ENCODE measurements at regions not wholly inside any gene's neighbourhood (a gene's known extent, or its start where the extent isn't known, plus 50 kb on each side); places are given as distances from the start of the nearest gene placed in this dataset.

DNA sequence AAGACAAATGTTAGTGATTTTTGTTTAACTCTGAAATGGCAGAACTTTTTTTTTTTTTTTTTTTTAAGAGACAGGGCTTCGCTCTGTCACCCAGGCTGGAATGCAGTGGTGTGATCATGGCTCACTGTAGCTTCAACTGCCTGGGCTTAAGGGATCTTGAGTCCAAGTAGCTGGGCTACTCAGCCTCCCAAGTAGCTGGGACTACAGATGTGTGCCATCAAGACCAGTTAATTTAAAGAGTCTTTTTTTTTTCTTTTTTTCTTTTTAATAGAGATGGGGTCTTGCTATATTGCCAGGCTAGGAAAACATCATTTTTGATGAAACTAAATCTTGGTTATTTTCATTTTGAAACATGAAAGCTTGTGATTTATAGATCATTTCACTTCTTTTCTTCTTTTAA is 91.6 kb upstream of the PTCH1 start:
- Mint-ChIP-seq H3K27ac (no peak overlapping the region), H3K27me3 (peaks cover 2% of the 10 kb centered on the region), H3K4me3 (no peak overlapping the region), H3K9me3 (no peaks in the 10 kb centered on the region), H3K36me3 (ENCODE audit: low read depth) (no peaks in the 10 kb centered on the region), H3K4me1 (ENCODE audit: low read depth) (no peaks in the 10 kb centered on the region)
- POLR2A ChIA-PET: no interaction called here
- DNase-seq (no peak), ATAC-seq (no peak)
- intact Hi-C loops (cut with micrococcal nuclease): no loop called here
- CTCF ChIA-PET: no interaction called here
- TF ChIP-seq, protein P1, sequence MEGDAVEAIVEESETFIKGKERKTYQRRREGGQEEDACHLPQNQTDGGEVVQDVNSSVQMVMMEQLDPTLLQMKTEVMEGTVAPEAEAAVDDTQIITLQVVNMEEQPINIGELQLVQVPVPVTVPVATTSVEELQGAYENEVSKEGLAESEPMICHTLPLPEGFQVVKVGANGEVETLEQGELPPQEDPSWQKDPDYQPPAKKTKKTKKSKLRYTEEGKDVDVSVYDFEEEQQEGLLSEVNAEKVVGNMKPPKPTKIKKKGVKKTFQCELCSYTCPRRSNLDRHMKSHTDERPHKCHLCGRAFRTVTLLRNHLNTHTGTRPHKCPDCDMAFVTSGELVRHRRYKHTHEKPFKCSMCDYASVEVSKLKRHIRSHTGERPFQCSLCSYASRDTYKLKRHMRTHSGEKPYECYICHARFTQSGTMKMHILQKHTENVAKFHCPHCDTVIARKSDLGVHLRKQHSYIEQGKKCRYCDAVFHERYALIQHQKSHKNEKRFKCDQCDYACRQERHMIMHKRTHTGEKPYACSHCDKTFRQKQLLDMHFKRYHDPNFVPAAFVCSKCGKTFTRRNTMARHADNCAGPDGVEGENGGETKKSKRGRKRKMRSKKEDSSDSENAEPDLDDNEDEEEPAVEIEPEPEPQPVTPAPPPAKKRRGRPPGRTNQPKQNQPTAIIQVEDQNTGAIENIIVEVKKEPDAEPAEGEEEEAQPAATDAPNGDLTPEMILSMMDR (IDR thresholded peaks at IDR 0.05): no peak

DNA sequence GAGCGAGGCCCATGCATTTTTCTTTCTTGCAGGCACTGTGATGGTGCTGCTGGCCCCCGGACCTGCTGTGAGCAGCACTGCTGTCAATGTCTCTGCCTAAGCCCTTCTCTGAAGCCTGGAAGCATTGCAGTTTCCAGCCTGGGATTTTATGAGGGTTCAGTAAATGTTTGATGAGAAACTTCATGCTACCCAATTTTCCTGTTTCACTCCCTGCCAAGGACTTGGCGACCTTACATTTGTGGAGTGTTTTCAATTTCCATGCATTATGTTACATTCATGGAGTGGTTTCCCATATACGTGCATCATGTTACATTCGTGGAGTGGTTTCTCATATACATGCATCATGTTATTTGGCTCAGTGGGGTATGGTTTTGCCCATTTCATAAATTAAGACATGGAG is 90.7 kb upstream of the PTCH1 start:
- Mint-ChIP-seq H3K4me1 (ENCODE audit: low read depth) (no peaks in the 10 kb centered on the region), H3K36me3 (ENCODE audit: low read depth) (no peaks in the 10 kb centered on the region), H3K4me3 (no peak overlapping the region), H3K27ac (no peak overlapping the region), H3K27me3 (no peaks in the 10 kb centered on the region), H3K9me3 (no peaks in the 10 kb centered on the region)
- ATAC-seq (no peak), DNase-seq (no peak)
- ChIA-PET POLR2A (no interaction called here), CTCF (no interaction called here)
- intact Hi-C loops (cut with micrococcal nuclease): no loop called here
- TF ChIP-seq, protein P1 (IDR thresholded peaks at IDR 0.05): no peak

DNA sequence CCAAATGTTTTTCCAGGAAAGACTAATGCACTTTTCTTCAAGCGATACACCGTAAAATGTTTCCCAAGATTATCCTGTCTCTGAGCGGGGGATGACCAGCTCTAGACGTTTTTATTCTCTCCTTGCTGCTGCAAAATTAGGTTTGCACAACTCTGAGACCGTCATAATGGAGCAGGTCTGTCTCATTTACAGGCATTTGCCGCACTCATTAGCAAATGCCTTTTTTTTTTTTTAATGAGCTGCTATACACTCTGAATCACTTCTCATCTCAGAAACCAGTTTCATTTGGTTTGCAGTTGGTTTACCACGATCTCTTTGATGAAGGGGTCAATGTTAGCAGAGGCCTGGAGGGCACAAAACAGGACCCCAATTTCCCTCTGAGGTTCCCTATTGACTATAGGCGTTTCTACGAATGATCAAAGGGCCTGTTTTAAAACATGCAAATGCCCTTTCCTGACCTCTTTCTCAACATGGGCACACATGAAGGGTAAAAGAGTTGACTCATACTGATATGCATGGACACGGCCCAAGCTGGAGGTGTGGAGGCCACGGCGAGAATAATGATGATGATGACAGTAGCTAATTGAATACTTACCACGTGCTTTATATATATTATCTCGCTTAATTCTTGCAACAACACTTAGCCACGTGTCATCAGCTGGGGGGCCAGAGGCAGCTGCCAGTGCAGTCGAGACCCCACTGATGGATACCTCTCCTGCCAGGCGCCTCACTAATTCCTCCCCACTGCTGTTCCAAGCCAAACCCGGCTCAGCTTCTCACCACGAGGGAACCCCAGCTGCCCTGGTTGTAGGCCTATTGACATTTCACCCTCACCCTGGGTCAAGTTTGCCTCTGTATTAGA is 89.9 kb upstream of the PTCH1 start:
- CTCF ChIA-PET: no interaction called here
- POLR2A ChIA-PET: no interaction called here
- TF ChIP-seq, protein P1 (IDR thresholded peaks at IDR 0.05): no peak
- no peak for ATAC-seq
- Mint-ChIP-seq H3K27ac (no peak overlapping the region), H3K4me3 (no peak overlapping the region), H3K27me3 (no peaks in the 10 kb centered on the region), H3K4me1 (ENCODE audit: low read depth) (no peaks in the 10 kb centered on the region), H3K36me3 (ENCODE audit: low read depth) (no peaks in the 10 kb centered on the region), H3K9me3 (no peaks in the 10 kb centered on the region)
- intact Hi-C loops (cut with micrococcal nuclease): no loop called here
- DNase-seq: no peak

DNA sequence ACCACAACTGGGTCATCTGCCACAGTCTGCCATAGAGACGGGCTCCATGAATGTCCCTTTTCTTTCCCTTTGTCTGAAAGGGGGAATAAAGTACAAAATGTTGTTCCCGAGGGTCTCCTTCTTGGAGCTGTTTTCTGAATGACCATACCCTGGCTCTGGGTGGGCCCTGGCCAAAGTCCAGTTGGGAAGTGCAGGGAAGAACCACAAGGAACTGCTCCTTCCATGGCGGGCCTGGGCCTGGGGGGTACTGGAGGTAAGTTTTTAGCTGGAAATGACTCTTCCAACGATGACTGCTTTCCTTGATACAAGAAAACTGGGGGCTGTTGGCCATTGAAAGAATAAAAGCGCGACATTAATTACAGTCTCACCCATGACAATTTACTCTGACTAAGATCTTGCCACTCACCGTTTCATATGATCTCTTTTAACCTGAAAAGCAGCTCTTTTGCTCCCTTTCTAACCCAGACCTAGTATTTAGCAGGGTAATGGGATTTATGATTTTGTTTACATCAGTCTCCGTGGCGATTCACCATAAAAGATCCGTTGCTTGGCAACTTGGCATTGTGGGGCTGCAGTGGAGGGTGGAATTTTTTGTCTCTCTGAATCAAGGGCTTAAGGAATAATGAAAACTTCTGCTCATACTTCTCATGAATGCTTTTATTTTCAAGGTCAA is 89.2 kb upstream of the PTCH1 start:
- TF ChIP-seq, protein P1 (IDR thresholded peaks at IDR 0.05): no peak
- ChIA-PET POLR2A (no interaction called here), CTCF (no interaction called here)
- DNase-seq (no peak), ATAC-seq (no peak)
- intact Hi-C loops (cut with micrococcal nuclease): no loop called here
- Mint-ChIP-seq H3K9me3 (no peaks in the 10 kb centered on the region), H3K4me3 (no peak overlapping the region), H3K36me3 (ENCODE audit: low read depth) (no peaks in the 10 kb centered on the region), H3K27me3 (no peaks in the 10 kb centered on the region), H3K27ac (no peak overlapping the region), H3K4me1 (ENCODE audit: low read depth) (no peaks in the 10 kb centered on the region)

DNA sequence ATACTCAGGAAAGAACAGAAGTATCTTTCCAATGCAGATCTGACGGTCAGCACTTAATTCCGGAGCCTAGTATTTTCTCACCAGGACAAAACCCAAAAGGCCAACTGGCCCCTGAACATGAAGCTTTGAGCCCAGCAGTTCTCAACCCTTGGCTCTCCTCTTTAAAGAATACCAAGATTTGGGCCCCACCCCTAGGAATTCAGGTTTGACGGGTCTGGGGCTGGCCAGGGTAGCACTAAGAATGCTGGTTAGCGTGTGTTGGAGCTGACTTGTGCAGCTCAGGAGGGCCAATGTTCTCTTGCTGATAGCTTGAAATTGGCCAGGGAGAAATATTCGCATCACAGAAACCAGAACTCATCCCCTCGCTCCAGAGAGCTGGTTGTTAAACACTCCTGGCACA is 88.3 kb upstream of the PTCH1 start:
- POLR2A ChIA-PET: no interaction called here
- Mint-ChIP-seq H3K4me1 (ENCODE audit: low read depth) (no peaks in the 10 kb centered on the region), H3K27ac (no peak overlapping the region), H3K9me3 (no peaks in the 10 kb centered on the region), H3K27me3 (no peaks in the 10 kb centered on the region), H3K36me3 (ENCODE audit: low read depth) (no peaks in the 10 kb centered on the region), H3K4me3 (no peak overlapping the region)
- DNase-seq (no peak), ATAC-seq (no peak)
- CTCF ChIA-PET: no interaction called here
- TF ChIP-seq, protein P1 (IDR thresholded peaks at IDR 0.05): no peak
- intact Hi-C loops (cut with micrococcal nuclease): no loop called here
